Esophagus muscularis mucosa (tissue), 4 donors: ENCODE measurements at regions not wholly inside any gene's neighbourhood (a gene's known extent, or its start where the extent isn't known, plus 50 kb on each side); places are given as distances from the start of the nearest gene placed in this dataset.

Experiments used
- DNase-seq: peaks from one replicate; pipeline ENCODE4 v3.0.0-alpha.2; 2017; ENCODE audit errors: extremely low spot score
- H3K27ac ChIP-seq, 4 donors: fragments of 200-600 bp; sonication (generic); replicated peaks in 1 of 4; 1 replicate in 3 of 4; 2 replicates in 1 of 4; pipeline ENCODE4 v1.5.1; 2016 to 2019; ENCODE audit warnings: mild to moderate bottlenecking in 1 of 4
- H3K27me3 ChIP-seq, 4 donors: fragments of 200-600 bp; sonication (generic); one replicate each; pipeline versions ENCODE4 v1.5.1 to v1.6.0; 2016 to 2019
- H3K36me3 ChIP-seq, 4 donors: fragments of 200-600 bp; sonication (generic); one replicate each; pipeline ENCODE4 v1.5.1; 2016 to 2019
- H3K4me1 ChIP-seq, 4 donors: fragments of 200-600 bp; sonication (generic); one replicate each; pipeline ENCODE4 v1.5.1; 2016 to 2019
- H3K4me3 ChIP-seq, 4 donors: fragments of 200-600 bp; sonication (generic); 1 replicate in 2 of 4; 2 replicates in 2 of 4; pipeline ENCODE4 v1.5.1; 2016 to 2019; ENCODE audit warnings: mild to moderate bottlenecking in 4 of 4, moderate library complexity in 1 of 4
- H3K9me3 ChIP-seq, 4 donors: fragments of 200-600 bp; sonication (generic); 1 replicate in 3 of 4; 2 replicates in 1 of 4; pipeline ENCODE4 v1.5.1; 2016 to 2019
- CTCF ChIP-seq, 3 experiments: fragments of 200-600 bp in 2 of 3; fragments of 450-650 bp in 1 of 3; sonication (generic) in 2 of 3; IDR thresholded peaks; one replicate each; pipeline ENCODE4 v1.5.1; 2017 to 2019; ENCODE audit warnings: antibody characterized with exemption in 3 of 3, mild to moderate bottlenecking in 2 of 3, moderate library complexity in 1 of 3
- EP300 ChIP-seq: sonication (generic); formaldehyde crosslinking; IDR thresholded peaks from one replicate; pipeline ENCODE4 v1.6.1; 2017; ENCODE audit warnings: antibody characterized with exemption
- POLR2A ChIP-seq: fragments of 450-650 bp; IDR thresholded peaks from one replicate; pipeline ENCODE4 v1.6.1; 2017; ENCODE audit warnings: antibody characterized with exemption, moderate library complexity, mild to moderate bottlenecking, low read depth
- POLR2AphosphoS5 ChIP-seq, 2 donors: sonication (generic); formaldehyde crosslinking; IDR thresholded peaks; one replicate each; pipeline ENCODE4 v1.6.1; 2017; ENCODE audit warnings: antibody characterized with exemption in 2 of 2
- WGBS: methylation state at CpG from one replicate; pipeline ENCODE4 v1.1.5; 2018; 5-methylcytosine and 5-hydroxymethylcytosine counted together
- intact Hi-C: fragments of 100-400 bp; cut with DNase I; formaldehyde crosslinking; loops from one replicate; pipeline ENCODE4 v1.15.1; 2023

GRCh38 chr4:171031338-171031737 is 781.9 kb upstream of the GALNTL6 start:
- intact Hi-C loops: no loop called here
- TF ChIP-seq EP300 (no peak), POLR2AphosphoS5 (IDR thresholded peaks at IDR 0.05) (no peak), CTCF (IDR thresholded peaks at IDR 0.05) (no peak), POLR2A (no peak)
- H3K4me3 ChIP-seq: no peak overlapping the region
- H3K27me3 ChIP-seq: no peaks in the 10 kb centered on the region
- 81% methylated on average over 1 of the region's 1 CpG for WGBS
- no peaks in the 10 kb centered on the region for H3K36me3 ChIP-seq
- no peaks in the 10 kb centered on the region for H3K9me3 ChIP-seq
- DNase-seq: no peak
- no peaks in the 10 kb centered on the region for H3K4me1 ChIP-seq
- no peak overlapping the region for H3K27ac ChIP-seq

GRCh38 chr4:171025776-171026175 is 787.4 kb upstream of the GALNTL6 start:
- H3K4me1 ChIP-seq: no peaks in the 10 kb centered on the region
- WGBS: 77% methylated on average over 2 of the region's 2 CpGs

GRCh38 chr4:171025343-171025742 is 787.9 kb upstream of the GALNTL6 start:
- H3K9me3 ChIP-seq: no peaks in the 10 kb centered on the region
- 47% methylated on average over 2 of the region's 2 CpGs for WGBS
- intact Hi-C loops: no loop called here
- DNase-seq: no peak
- no peak overlapping the region for H3K27ac ChIP-seq
- no peaks in the 10 kb centered on the region for H3K4me1 ChIP-seq
- H3K4me3 ChIP-seq: no peak overlapping the region
- no peaks in the 10 kb centered on the region for H3K27me3 ChIP-seq
- no peaks in the 10 kb centered on the region for H3K36me3 ChIP-seq
- no peak for TF ChIP-seq POLR2A
- TF ChIP-seq EP300: no peak
- TF ChIP-seq POLR2AphosphoS5 (IDR thresholded peaks at IDR 0.05): no peak
- no peak for TF ChIP-seq CTCF (IDR thresholded peaks at IDR 0.05)

More at GRCh38 chr4:171025776-171026175, 787.4 kb upstream of the GALNTL6 start:
- Histone ChIP-seq H3K4me3 (no peak overlapping the region), H3K27me3 (no peaks in the 10 kb centered on the region), H3K36me3 (no peaks in the 10 kb centered on the region), H3K27ac (no peak overlapping the region), H3K9me3 (no peaks in the 10 kb centered on the region)
- TF ChIP-seq EP300 (no peak), POLR2A (no peak), CTCF (IDR thresholded peaks at IDR 0.05) (no peak), POLR2AphosphoS5 (IDR thresholded peaks at IDR 0.05) (no peak)
- DNase-seq: no peak
- intact Hi-C loops: no loop called here

GRCh38 chr4:171024720-171025303 is 788.4 kb upstream of the GALNTL6 start:
- H3K27ac ChIP-seq: no peak overlapping the region
- no peak for DNase-seq
- H3K27me3 ChIP-seq: no peaks in the 10 kb centered on the region
- no peak for TF ChIP-seq POLR2AphosphoS5 (IDR thresholded peaks at IDR 0.05)
- TF ChIP-seq POLR2A: no peak
- no peak for TF ChIP-seq EP300
- TF ChIP-seq CTCF (IDR thresholded peaks at IDR 0.05): no peak
- H3K9me3 ChIP-seq: no peaks in the 10 kb centered on the region
- WGBS: 68% methylated on average over 4 of the region's 4 CpGs
- H3K36me3 ChIP-seq: no peaks in the 10 kb centered on the region
- H3K4me1 ChIP-seq: no peaks in the 10 kb centered on the region
- intact Hi-C loops: no loop called here
- H3K4me3 ChIP-seq: no peak overlapping the region

- 78% methylated on average over 3 of the region's 3 CpGs for WGBS
- H3K4me3 ChIP-seq: no peak overlapping the region
- H3K9me3 ChIP-seq: no peaks in the 10 kb centered on the region
- no peaks in the 10 kb centered on the region for H3K36me3 ChIP-seq
- intact Hi-C loops: no loop called here
- TF ChIP-seq POLR2AphosphoS5 (IDR thresholded peaks at IDR 0.05) (no peak), EP300 (no peak), POLR2A (no peak), CTCF (IDR thresholded peaks at IDR 0.05) (no peak)
- H3K27ac ChIP-seq: no peak overlapping the region
- H3K4me1 ChIP-seq: no peaks in the 10 kb centered on the region
- no peak for DNase-seq
- H3K27me3 ChIP-seq: no peaks in the 10 kb centered on the region
Observed at GRCh38 chr4:171022824-171023230, 790.4 kb upstream of the GALNTL6 start.
